Vagina (tissue), 2 donors: ENCODE measurements at regions not wholly inside any gene's neighbourhood (a gene's known extent, or its start where the extent isn't known, plus 50 kb on each side); places are given as distances from the start of the nearest gene placed in this dataset.

Source experiments
- POLR2A ChIP-seq, 2 donors: fragments of 450-650 bp; IDR thresholded peaks; one replicate each; pipeline ENCODE4 v1.6.1; 2017; ENCODE audit warnings: antibody characterized with exemption in 2 of 2, mild to moderate bottlenecking in 2 of 2, moderate library complexity in 2 of 2
- TF ChIP-seq, protein P1 (sequence below), 3 experiments: fragments of 450-650 bp in 2 of 3; fragments of 200-600 bp in 1 of 3; sonication (generic) in 1 of 3; IDR thresholded peaks; one replicate each; pipeline ENCODE4 v1.5.1; 2017 to 2019; ENCODE audit warnings: antibody characterized with exemption in 3 of 3, mild to moderate bottlenecking in 2 of 3, moderate library complexity in 2 of 3

DNA sequence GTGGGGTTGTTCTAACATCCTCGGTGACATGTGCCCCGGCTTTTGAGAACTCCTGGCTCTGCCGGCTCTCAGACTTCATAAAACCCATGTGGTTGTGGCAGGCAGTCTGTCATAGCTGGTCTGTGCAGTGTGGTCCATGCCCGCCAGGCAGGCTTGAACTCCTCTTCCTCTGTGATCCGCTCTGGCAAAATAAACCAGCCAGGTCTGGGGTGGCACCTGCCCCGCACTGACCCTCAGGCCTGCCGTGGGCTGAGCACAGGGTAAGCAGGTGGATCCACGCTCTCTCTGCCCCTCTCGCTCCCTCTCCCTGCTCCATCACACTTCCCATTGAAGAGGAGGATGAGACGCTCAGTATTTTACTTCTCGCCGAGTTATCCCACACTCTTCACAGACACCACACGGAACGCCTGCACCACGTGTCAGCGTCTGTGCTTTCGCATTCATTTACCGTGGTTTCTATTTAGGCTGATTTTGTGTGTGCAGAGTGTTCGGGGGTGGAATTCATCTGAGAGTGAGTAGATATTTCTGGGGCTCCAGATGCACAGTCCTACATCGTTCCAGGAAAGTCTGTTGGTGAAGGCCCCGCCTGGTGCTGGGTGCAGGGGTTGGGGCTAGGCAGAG, 56.4 kb downstream of the RTP5 start:
- TF ChIP-seq, protein P1, sequence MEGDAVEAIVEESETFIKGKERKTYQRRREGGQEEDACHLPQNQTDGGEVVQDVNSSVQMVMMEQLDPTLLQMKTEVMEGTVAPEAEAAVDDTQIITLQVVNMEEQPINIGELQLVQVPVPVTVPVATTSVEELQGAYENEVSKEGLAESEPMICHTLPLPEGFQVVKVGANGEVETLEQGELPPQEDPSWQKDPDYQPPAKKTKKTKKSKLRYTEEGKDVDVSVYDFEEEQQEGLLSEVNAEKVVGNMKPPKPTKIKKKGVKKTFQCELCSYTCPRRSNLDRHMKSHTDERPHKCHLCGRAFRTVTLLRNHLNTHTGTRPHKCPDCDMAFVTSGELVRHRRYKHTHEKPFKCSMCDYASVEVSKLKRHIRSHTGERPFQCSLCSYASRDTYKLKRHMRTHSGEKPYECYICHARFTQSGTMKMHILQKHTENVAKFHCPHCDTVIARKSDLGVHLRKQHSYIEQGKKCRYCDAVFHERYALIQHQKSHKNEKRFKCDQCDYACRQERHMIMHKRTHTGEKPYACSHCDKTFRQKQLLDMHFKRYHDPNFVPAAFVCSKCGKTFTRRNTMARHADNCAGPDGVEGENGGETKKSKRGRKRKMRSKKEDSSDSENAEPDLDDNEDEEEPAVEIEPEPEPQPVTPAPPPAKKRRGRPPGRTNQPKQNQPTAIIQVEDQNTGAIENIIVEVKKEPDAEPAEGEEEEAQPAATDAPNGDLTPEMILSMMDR (IDR thresholded peaks at IDR 0.05): no peak
- no peak for TF ChIP-seq POLR2A (IDR thresholded peaks at IDR 0.05)
